ENCODE measurements at regions not wholly inside any gene's neighbourhood (a gene's known extent, or its start where the extent isn't known, plus 50 kb on each side); places are given as distances from the start of the nearest gene placed in this dataset.

- TF ChIP-seq CTCF (IDR thresholded peaks at IDR 0.05): no peak
- no peak for TF ChIP-seq EZH2 (IDR thresholded peaks at IDR 0.05)
Measured at GRCh38 chr18:68440433-68440832, 274.5 kb downstream of the TMX3 start.
